Caco-2 (cell line): ENCODE measurements at regions not wholly inside any gene's neighbourhood (a gene's known extent, or its start where the extent isn't known, plus 50 kb on each side); places are given as distances from the start of the nearest gene placed in this dataset.

ENCODE experiments used
- BruUV-seq: library from RNA; stranded (reverse); fragments of 400-500 nt; replicated peaks from 2 replicates; lab custom pipeline; 2021; lab: Mats Ljungman, UMichigan
- CTCF ChIA-PET: fragments of 300-600 bp; sonication (Branson Sonifier 250); formaldehyde crosslinking; loops from one replicate; lab custom pipeline; 2022; ENCODE audit warnings: antibody characterized with exemption; lab: Charles Lee
- POLR2A ChIA-PET: fragments of 300-600 bp; sonication (Branson Sonifier 250); formaldehyde crosslinking; loops from one replicate; lab custom pipeline; 2022; ENCODE audit warnings: antibody characterized with exemption; lab: Charles Lee
- DNase-seq, 2 experiments: peaks; one replicate each; pipeline versions ENCODE4 v3.0.0 to v3.0.0-alpha.2; 2020 to 2022
- H3K27me3 ChIP-seq: replicated peaks from 2 replicates; pipeline ENCODE4 v1.6.0; 2011; ENCODE audit warnings: low read length; ENCODE audit not compliant: control insufficient read depth, insufficient read depth
- H3K36me3 ChIP-seq: 2 replicates; pipeline ENCODE4 v1.5.1; 2011; ENCODE audit warnings: low read length; ENCODE audit not compliant: control insufficient read depth, insufficient read depth
- H3K4me1 ChIP-seq: fragments of 250-450 bp; sonication (Bioruptor Pico); 2 replicates; pipeline ENCODE4 v1.5.1; 2020; ENCODE audit warnings: mild to moderate bottlenecking
- H3K4me3 ChIP-seq: 2 replicates; pipeline ENCODE4 v1.5.1; 2011; ENCODE audit warnings: low read depth, mild to moderate bottlenecking, control low read depth, low read length
- H3K9me3 ChIP-seq: fragments of 250-450 bp; sonication (Bioruptor Pico); 2 replicates; pipeline ENCODE4 v1.5.1; 2020; ENCODE audit warnings: mild to moderate bottlenecking, moderate library complexity
- H3K27ac Mint-ChIP-seq: one replicate; pipeline ENCODE4 v1.8.0; 2022; ENCODE audit warnings: mixed read lengths; ENCODE audit not compliant: unreplicated experiment
- H3K27me3 Mint-ChIP-seq: one replicate; pipeline ENCODE4 v1.8.0; 2022; ENCODE audit warnings: mixed read lengths; ENCODE audit not compliant: insufficient read depth, unreplicated experiment
- H3K36me3 Mint-ChIP-seq: one replicate; pipeline ENCODE4 v1.8.0; 2022; ENCODE audit warnings: mild to moderate bottlenecking, mixed read lengths; ENCODE audit not compliant: insufficient read depth, unreplicated experiment
- H3K4me1 Mint-ChIP-seq: one replicate; pipeline ENCODE4 v1.8.0; 2022; ENCODE audit warnings: low read depth, mixed read lengths; ENCODE audit not compliant: unreplicated experiment
- H3K4me3 Mint-ChIP-seq: one replicate; pipeline ENCODE4 v1.8.0; 2022; ENCODE audit warnings: mild to moderate bottlenecking, moderate library complexity, mixed read lengths; ENCODE audit not compliant: unreplicated experiment
- H3K9me3 Mint-ChIP-seq: one replicate; pipeline ENCODE4 v1.8.0; 2022; ENCODE audit warnings: mixed read lengths; ENCODE audit not compliant: unreplicated experiment
- intact Hi-C: fragments of 100-400 bp; cut with micrococcal nuclease; formaldehyde crosslinking; loops from one replicate; pipeline ENCODE4 v1.10.0; 2022; ENCODE audit not compliant: unreplicated experiment
- TF ChIP-seq, protein P1 (sequence below), 2 experiments: fragments of 200-600 bp in 1 of 2; IDR thresholded peaks; 1 replicate in 1 of 2; 2 replicates in 1 of 2; pipeline versions ENCODE4 v1.5.1 to v1.8.0; 2011 to 2022; ENCODE audit warnings: antibody characterized with exemption in 1 of 2, control low read depth in 1 of 2, inconsistent platforms in 1 of 2, low read depth in 1 of 2, low read length in 1 of 2, mild to moderate bottlenecking in 1 of 2, moderate library complexity in 1 of 2; ENCODE audit not compliant: insufficient read depth in 1 of 2, severe bottlenecking in 1 of 2, unreplicated experiment in 1 of 2

DNA sequence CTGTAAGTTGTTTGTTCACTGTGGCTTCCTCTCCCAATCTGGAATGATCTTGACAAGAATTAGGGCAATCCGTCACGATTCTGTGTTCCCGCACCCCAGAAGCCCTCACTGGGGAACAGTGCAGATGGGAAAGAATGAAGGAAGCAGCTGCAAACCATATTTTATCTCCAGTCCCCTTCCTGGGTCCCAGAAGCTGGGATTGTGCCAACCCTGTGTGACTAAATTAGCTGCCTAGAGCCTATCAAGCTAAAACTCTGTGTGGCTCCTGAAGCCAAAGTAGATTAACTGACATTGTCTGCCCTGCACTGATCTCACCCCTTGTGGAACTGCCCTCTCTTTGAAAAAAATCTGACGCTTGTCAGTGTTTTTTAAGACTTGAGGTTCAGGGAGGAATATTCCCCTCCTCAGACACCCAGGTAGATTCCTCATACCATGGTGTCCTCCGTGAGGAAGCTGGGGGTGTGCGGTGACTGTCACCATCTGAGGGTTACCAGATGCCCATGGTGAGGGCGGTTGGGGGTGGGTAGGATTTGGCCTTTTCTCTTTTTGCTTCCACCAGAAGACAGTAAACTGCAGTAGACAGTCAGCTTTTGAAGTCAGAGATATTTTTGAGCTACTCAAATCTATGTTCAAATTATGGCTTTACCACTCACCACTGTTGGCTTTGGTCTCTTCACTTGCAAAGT lies 358.3 kb upstream of the TPM1 start:
- Mint-ChIP-seq H3K27me3 (no peaks in the 10 kb centered on the region), H3K9me3 (no peaks in the 10 kb centered on the region), H3K36me3 (peaks cover 60% of the 10 kb centered on the region), H3K4me1 (no peaks in the 10 kb centered on the region), H3K27ac (no peak overlapping the region), H3K4me3 (no peak overlapping the region)
- Histone ChIP-seq H3K9me3 (no peaks in the 10 kb centered on the region), H3K4me1 (no peaks in the 10 kb centered on the region), H3K4me3 (no peak overlapping the region), H3K27me3 (no peaks in the 10 kb centered on the region), H3K36me3 (no peaks in the 10 kb centered on the region; the same call in 1 of the 2 replicates)
- no TSS peak for BruUV-seq
- no peak for DNase-seq
- TF ChIP-seq, protein P1, sequence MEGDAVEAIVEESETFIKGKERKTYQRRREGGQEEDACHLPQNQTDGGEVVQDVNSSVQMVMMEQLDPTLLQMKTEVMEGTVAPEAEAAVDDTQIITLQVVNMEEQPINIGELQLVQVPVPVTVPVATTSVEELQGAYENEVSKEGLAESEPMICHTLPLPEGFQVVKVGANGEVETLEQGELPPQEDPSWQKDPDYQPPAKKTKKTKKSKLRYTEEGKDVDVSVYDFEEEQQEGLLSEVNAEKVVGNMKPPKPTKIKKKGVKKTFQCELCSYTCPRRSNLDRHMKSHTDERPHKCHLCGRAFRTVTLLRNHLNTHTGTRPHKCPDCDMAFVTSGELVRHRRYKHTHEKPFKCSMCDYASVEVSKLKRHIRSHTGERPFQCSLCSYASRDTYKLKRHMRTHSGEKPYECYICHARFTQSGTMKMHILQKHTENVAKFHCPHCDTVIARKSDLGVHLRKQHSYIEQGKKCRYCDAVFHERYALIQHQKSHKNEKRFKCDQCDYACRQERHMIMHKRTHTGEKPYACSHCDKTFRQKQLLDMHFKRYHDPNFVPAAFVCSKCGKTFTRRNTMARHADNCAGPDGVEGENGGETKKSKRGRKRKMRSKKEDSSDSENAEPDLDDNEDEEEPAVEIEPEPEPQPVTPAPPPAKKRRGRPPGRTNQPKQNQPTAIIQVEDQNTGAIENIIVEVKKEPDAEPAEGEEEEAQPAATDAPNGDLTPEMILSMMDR (IDR thresholded peaks at IDR 0.05; ENCODE audit: insufficient read depth in 1 of 2, low read depth in 1 of 2, low read length in 1 of 2, severe bottlenecking in 1 of 2, unreplicated experiment in 1 of 2) = no peak
- intact Hi-C loops = no loop called here
- POLR2A ChIA-PET = no interaction called here
- CTCF ChIA-PET = no interaction called here

DNA sequence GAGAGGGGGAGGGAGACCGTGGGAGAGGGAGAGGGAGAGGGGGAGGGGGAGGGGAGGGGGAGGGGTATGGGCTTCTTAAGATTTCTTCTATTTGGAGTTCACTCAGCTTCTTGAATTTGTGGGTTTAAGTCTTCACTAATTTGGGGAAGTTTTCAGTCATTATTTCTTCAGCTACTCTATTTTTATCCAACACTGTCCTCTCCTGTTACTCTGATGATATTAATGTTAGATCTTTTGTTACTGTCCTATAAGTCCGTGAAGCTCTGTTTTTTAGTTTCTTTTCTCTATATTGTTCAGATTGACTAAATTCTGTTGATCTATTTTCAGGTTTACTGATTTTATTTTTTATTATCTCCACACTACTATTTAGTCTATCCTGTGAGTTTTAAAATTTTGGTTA lies 351.5 kb upstream of the TPM1 start:
- Histone ChIP-seq H3K27me3 (no peaks in the 10 kb centered on the region), H3K36me3 (peaks cover 3% of the 10 kb centered on the region), H3K4me3 (no peak overlapping the region), H3K9me3 (no peaks in the 10 kb centered on the region), H3K4me1 (no peaks in the 10 kb centered on the region)
- CTCF ChIA-PET = no interaction called here
- DNase-seq = no peak
- no peaks in the 10 kb centered on the region for H3K4me1 Mint-ChIP-seq
- intact Hi-C loops = no loop called here
- H3K36me3 Mint-ChIP-seq = peaks cover 64% of the 10 kb centered on the region
- H3K9me3 Mint-ChIP-seq = no peaks in the 10 kb centered on the region
- no peak overlapping the region for H3K27ac Mint-ChIP-seq
- BruUV-seq = no TSS peak
- no peak overlapping the region for H3K4me3 Mint-ChIP-seq
- POLR2A ChIA-PET = no interaction called here
- TF ChIP-seq, protein P1 (IDR thresholded peaks at IDR 0.05; ENCODE audit: insufficient read depth in 1 of 2, low read depth in 1 of 2, low read length in 1 of 2, severe bottlenecking in 1 of 2, unreplicated experiment in 1 of 2) = no peak
- no peaks in the 10 kb centered on the region for H3K27me3 Mint-ChIP-seq

DNA sequence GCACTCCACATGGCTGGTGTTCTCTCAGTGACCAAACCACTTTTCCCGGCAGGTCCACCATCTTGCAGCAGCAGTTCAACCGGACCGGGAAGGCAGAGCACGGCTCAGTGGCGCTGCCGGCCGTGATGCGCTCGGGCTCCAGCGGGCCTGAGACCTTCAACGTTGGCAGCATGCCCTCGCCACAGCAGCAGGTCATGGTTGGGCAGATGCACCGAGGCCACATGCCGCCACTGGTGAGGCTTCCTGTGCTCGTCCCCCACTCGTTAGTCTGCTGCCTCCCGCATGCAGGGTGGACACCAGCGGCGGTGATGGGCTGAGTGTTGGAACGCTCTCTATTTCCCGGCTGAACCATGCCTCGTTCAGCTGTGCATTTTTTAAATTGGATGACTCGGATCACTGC lies 344.9 kb upstream of the TPM1 start:
- H3K36me3 ChIP-seq = peaks cover 6% of the 10 kb centered on the region
- H3K27me3 ChIP-seq = no peaks in the 10 kb centered on the region
- Mint-ChIP-seq H3K27me3 (no peaks in the 10 kb centered on the region), H3K36me3 (peaks cover 68% of the 10 kb centered on the region), H3K9me3 (no peaks in the 10 kb centered on the region), H3K4me3 (no peak overlapping the region), H3K27ac (no peak overlapping the region), H3K4me1 (no peaks in the 10 kb centered on the region)
- H3K9me3 ChIP-seq = no peaks in the 10 kb centered on the region
- POLR2A ChIA-PET = interaction anchor here (0.6 kb wide), 1 partner anchor 19 kb away, joined by 5 read pairs; no protein-coding TSS in a partner anchor
- BruUV-seq = no TSS peak
- no peak for DNase-seq
- no peak overlapping the region for H3K4me3 ChIP-seq
- intact Hi-C loops = no loop called here
- CTCF ChIA-PET = interaction anchor here (0.6 kb wide), 1 partner anchor 168 kb away, joined by 4 read pairs; no protein-coding TSS in a partner anchor
- H3K4me1 ChIP-seq = no peaks in the 10 kb centered on the region
- TF ChIP-seq, protein P1 (IDR thresholded peaks at IDR 0.05; ENCODE audit: insufficient read depth in 1 of 2, low read depth in 1 of 2, low read length in 1 of 2, severe bottlenecking in 1 of 2, unreplicated experiment in 1 of 2) = no peak
